Inferior parietal cortex (tissue), 1 donor: ENCODE measurements at regions not wholly inside any gene's neighbourhood (a gene's known extent, or its start where the extent isn't known, plus 50 kb on each side); places are given as distances from the start of the nearest gene placed in this dataset.
"Not testable (repeated sequence)": the region's sequence is repeated elsewhere in the genome, so short reads cannot be mapped to it uniquely, and the experiment has no call there.

ENCODE experiments used
- DNase-seq: peaks from one replicate; pipeline ENCODE4 v3.0.0-alpha.2; 2016; ENCODE audit errors: extremely low spot score

- no peak for DNase-seq
These were observed 247.4 kb downstream of the ACTR3B start for GRCh38 chr7:153006911-153007310.

- DNase-seq = no peak
These were observed 250.9 kb downstream of the ACTR3B start for GRCh38 chr7:153010416-153010815.

GRCh38 chr7:153012203-153012602, 252.7 kb downstream of the ACTR3B start:
- DNase-seq = no peak

GRCh38 chr7:153017223-153017622, 257.7 kb downstream of the ACTR3B start:
- no peak for DNase-seq

- DNase-seq = no peak
These were observed 262.0 kb downstream of the ACTR3B start for GRCh38 chr7:153021542-153021941.

GRCh38 chr7:153022475-153023193, 263.1 kb downstream of the ACTR3B start:
- DNase-seq = no peak

- no peak for DNase-seq
These were observed 263.6 kb downstream of the ACTR3B start for GRCh38 chr7:153023194-153023592.

- DNase-seq = no peak
These were observed 267.7 kb downstream of the ACTR3B start for GRCh38 chr7:153027210-153027609.

GRCh38 chr7:153027904-153028303, 268.4 kb downstream of the ACTR3B start:
- DNase-seq = no peak

- DNase-seq = no peak
These were observed 271.4 kb downstream of the ACTR3B start for GRCh38 chr7:153030976-153031375.

- DNase-seq = no peak
These were observed 275.2 kb downstream of the ACTR3B start for GRCh38 chr7:153034791-153035190.

GRCh38 chr7:153036396-153037063, 277.0 kb downstream of the ACTR3B start:
- no peak for DNase-seq

GRCh38 chr7:153043440-153043839, 283.9 kb downstream of the ACTR3B start:
- no peak for DNase-seq

- DNase-seq = no peak
These were observed 285.4 kb downstream of the ACTR3B start for GRCh38 chr7:153044981-153045380.

GRCh38 chr7:153047079-153047959, 287.8 kb downstream of the ACTR3B start:
- DNase-seq = no peak

- no peak for DNase-seq
These were observed 292.7 kb downstream of the ACTR3B start for GRCh38 chr7:153052206-153052605.

GRCh38 chr7:153061910-153062528, 302.5 kb downstream of the ACTR3B start:
- DNase-seq = no peak

- DNase-seq = no peak
These were observed 305.5 kb downstream of the ACTR3B start for GRCh38 chr7:153065051-153065450.

GRCh38 chr7:153066711-153067110, 307.2 kb downstream of the ACTR3B start:
- DNase-seq = no peak

- DNase-seq = no peak
These were observed 310.6 kb downstream of the ACTR3B start for GRCh38 chr7:153070141-153070540.

- DNase-seq = no peak
These were observed 313.3 kb downstream of the ACTR3B start for GRCh38 chr7:153072806-153073205.

GRCh38 chr7:153076289-153076688, 316.7 kb downstream of the ACTR3B start:
- DNase-seq = not testable (repeated sequence)
